ENCODE measurements at regions not wholly inside any gene's neighbourhood (a gene's known extent, or its start where the extent isn't known, plus 50 kb on each side); places are given as distances from the start of the nearest gene placed in this dataset.

DNA sequence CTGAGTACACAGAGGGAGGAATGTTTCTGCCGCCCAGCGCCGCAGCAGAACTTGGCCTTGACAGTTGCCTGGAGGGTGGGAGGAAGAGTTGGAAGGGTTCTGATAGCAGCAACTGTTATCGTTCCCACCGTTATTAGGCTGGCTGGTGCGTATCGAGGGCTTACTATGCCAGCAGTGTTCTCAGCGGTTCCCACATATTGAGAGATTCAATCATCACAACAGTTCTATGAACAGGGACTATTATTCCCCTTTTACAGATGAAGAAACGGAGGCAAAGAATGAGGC is 380.1 kb upstream of the SULF2 start:
- TF ChIP-seq POLR2A (IDR thresholded peaks at IDR 0.05) = no peak
- TF ChIP-seq, protein P1, sequence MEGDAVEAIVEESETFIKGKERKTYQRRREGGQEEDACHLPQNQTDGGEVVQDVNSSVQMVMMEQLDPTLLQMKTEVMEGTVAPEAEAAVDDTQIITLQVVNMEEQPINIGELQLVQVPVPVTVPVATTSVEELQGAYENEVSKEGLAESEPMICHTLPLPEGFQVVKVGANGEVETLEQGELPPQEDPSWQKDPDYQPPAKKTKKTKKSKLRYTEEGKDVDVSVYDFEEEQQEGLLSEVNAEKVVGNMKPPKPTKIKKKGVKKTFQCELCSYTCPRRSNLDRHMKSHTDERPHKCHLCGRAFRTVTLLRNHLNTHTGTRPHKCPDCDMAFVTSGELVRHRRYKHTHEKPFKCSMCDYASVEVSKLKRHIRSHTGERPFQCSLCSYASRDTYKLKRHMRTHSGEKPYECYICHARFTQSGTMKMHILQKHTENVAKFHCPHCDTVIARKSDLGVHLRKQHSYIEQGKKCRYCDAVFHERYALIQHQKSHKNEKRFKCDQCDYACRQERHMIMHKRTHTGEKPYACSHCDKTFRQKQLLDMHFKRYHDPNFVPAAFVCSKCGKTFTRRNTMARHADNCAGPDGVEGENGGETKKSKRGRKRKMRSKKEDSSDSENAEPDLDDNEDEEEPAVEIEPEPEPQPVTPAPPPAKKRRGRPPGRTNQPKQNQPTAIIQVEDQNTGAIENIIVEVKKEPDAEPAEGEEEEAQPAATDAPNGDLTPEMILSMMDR (IDR thresholded peaks at IDR 0.05) = no peak
